HG03196 (cell line): ENCODE measurements at regions not wholly inside any gene's neighbourhood (a gene's known extent, or its start where the extent isn't known, plus 50 kb on each side); places are given as distances from the start of the nearest gene placed in this dataset.
A peak's percentile ranks its signal among the peaks of the same experiment; 100 is the strongest.

ENCODE experiments used
- ATAC-seq: cut with Tn5 transposase; IDR thresholded peaks from one replicate; pipeline ENCODE4 v1.9.1; 2021; ENCODE audit not compliant: unreplicated experiment

GRCh38 chr15:47990821-47991220, 130.0 kb upstream of the SLC24A5 start:
- ATAC-seq, result no peak

GRCh38 chr15:47991357-47991756, 129.4 kb upstream of the SLC24A5 start:
- no peak for ATAC-seq

- ATAC-seq, result no peak
These were observed 127.7 kb upstream of the SLC24A5 start for GRCh38 chr15:47993051-47993450.

GRCh38 chr15:47997195-47998080, 123.4 kb upstream of the SLC24A5 start:
- no peak for ATAC-seq

GRCh38 chr15:47998619-47999019, 122.2 kb upstream of the SLC24A5 start:
- no peak for ATAC-seq

- peak; percentile 83 for ATAC-seq
These were observed 119.3 kb upstream of the SLC24A5 start for GRCh38 chr15:48001393-48002039.

- ATAC-seq, result no peak
These were observed 118.0 kb upstream of the SLC24A5 start for GRCh38 chr15:48002767-48003166.

GRCh38 chr15:48003441-48003840, 117.3 kb upstream of the SLC24A5 start:
- ATAC-seq, result no peak

- ATAC-seq, result no peak
These were observed 115.7 kb upstream of the SLC24A5 start for GRCh38 chr15:48005077-48005476.

GRCh38 chr15:48006031-48006511, 114.7 kb upstream of the SLC24A5 start:
- ATAC-seq, result no peak

GRCh38 chr15:48010316-48010715, 110.5 kb upstream of the SLC24A5 start:
- ATAC-seq, result no peak

GRCh38 chr15:48012191-48012590, 108.6 kb upstream of the SLC24A5 start:
- no peak for ATAC-seq

GRCh38 chr15:48016865-48017264, 103.9 kb upstream of the SLC24A5 start:
- no peak for ATAC-seq

- ATAC-seq, result no peak
These were observed 103.0 kb upstream of the SLC24A5 start for GRCh38 chr15:48017747-48018146.

- ATAC-seq, result no peak
These were observed 100.6 kb upstream of the SLC24A5 start for GRCh38 chr15:48020166-48020565.

- no peak for ATAC-seq
These were observed 99.3 kb upstream of the SLC24A5 start for GRCh38 chr15:48021336-48022086.

- no peak for ATAC-seq
These were observed 95.7 kb upstream of the SLC24A5 start for GRCh38 chr15:48025118-48025517.

GRCh38 chr15:48028712-48029111, 92.1 kb upstream of the SLC24A5 start:
- no peak for ATAC-seq

GRCh38 chr15:48029642-48030041, 91.1 kb upstream of the SLC24A5 start:
- ATAC-seq, result no peak

- no peak for ATAC-seq
These were observed 89.3 kb upstream of the SLC24A5 start for GRCh38 chr15:48031466-48031865.

- ATAC-seq, result no peak
These were observed 88.8 kb upstream of the SLC24A5 start for GRCh38 chr15:48031973-48032372.
